ENCODE measurements at regions not wholly inside any gene's neighbourhood (a gene's known extent, or its start where the extent isn't known, plus 50 kb on each side); places are given as distances from the start of the nearest gene placed in this dataset.
"Not testable (repeated sequence)": the region's sequence is repeated elsewhere in the genome, so short reads cannot be mapped to it uniquely, and the experiment has no call there.

DNA sequence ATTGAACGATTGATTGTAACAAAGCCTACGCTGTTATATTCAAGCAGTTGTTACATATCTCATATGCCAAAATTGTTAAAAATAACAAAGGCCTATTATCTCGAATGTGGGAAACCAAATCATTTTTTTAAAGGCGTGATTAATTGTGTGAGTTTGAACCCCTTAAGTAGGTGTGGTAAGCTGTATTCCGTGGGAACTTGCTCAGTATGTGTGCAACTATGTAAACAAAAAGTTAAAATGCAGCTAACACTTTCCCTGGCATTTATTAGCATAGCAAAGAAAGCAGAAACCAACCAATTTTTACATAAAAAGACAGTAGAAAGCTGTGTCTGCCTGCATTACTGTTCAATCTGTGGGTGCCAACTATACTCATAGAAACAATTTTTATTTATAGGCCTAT lies 166.0 kb upstream of the HAND2 start:
- no peak for DNase-seq

DNA sequence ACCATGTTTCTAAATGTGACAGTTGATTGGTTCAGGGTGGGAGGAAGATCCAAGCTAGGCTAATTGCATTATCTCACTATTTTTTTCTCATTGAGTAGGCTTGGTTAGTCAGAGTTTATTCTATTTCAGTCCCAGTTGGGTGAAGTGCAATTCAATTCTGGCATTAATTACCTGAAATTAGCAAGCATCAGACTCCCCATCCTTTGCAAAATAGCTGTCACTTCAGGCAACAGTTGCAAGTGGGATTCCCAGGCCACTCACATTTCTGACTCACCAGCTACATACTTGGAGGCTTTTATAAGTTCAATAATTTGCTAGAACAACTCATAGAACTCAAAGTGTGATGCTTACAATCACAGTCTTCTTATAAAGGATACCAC lies 155.8 kb upstream of the HAND2 start:
- no peak for DNase-seq

DNA sequence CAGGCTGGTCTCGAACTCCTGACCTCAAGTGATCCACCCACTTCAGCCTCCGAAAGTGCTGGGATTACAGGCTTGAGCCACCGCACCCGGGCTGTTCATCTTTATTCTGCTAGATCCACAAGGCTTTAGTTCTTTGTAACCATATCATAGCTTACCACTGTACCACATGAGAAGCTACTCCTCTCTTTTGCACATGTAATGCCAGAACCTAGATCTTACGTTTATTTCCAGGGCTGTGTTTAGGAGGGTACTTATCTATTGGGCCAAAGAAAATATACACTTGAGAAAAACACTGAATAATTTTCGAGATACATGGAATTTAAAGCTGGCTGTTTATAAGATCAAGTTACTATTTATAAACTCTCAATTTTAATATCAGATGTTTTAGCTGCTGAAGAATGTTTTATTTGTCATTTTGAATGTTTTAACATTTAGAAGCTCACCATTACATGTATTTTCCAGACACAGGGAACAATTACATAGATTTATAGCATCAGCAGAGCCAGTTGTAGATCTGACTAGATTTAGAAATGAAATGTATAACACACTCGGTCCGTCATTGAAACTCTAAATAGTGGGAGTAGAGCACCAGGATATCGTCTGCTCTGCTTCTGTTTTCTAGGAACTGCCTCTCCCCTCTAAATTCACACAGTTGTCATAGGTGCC lies 155.3 kb upstream of the HAND2 start:
- DNase-seq = no peak

DNA sequence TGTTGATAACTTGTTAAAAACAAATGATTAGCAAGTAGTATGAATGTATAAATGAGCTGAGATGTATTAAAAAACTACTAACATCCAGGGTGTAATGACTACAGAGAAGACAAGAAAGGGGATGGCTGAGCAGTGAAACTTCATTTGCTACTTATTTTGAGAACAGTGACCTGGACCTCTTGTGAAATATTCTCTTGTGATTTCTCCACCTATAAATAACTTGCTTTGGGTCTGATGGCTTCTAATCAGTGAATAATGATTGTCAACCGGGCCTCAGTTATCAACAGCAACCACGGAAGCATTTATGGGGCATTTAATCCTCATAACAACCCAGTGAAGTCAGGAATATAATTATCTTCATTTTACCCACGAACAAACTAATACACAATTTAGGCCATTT lies 154.2 kb upstream of the HAND2 start:
- DNase-seq = no peak

DNA sequence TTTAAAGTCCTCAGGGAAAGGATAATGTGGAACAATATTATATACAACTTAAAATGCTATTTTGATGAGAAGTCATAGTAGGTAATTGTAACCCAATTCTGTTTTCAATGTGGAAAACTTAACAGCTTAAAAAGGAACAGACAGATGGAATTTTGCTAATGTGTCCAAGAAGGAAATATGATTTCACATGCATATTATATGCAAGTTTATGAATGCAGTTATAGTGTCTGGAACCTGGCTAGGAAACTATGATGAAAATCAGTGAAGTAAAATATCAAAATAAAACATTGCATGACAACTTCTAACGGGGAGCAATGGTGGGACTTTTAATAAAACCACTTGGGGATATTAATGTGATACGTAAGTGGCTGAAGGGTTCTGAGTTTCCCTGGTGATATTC lies 152.6 kb upstream of the HAND2 start:
- no peak for DNase-seq

DNA sequence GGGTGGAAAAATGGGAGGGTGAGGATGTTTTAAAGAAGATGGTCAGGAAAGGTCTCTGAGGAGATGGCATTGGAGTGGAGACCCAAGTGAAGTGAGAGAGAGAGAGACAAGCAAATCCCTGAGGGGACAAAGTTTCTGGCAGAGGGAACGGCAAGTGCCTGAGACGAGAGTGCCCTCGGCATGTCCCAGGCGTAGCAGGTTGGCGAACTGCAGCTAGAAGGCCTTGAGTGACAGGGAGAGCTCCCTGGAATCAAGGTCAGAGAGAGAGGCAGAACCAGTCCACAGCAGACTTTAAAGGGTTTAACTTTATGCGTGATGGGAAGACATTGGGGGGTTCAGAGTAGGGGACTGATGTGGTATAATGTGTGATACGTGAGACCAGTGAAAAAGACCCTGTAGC lies 150.2 kb upstream of the HAND2 start:
- DNase-seq = no peak

DNA sequence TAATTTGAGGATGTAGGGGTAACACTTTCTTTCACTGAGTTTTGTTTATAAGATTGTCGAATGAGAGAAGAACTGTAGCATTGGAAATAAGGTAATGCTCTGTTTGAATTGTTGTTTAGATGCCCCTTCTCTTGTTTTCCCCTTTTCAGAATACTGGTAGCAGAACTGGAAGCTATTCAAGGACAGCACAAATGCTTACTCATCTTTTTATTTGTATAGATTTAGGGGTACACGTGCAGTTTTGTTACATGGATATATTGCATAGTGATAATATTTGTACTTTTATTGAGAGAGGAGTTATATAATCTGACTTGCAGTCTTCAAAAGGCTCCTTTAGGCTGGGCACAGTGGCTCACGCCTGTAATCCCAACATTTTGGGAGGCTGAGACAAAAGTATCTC lies 145.4 kb upstream of the HAND2 start:
- DNase-seq = no peak

DNA sequence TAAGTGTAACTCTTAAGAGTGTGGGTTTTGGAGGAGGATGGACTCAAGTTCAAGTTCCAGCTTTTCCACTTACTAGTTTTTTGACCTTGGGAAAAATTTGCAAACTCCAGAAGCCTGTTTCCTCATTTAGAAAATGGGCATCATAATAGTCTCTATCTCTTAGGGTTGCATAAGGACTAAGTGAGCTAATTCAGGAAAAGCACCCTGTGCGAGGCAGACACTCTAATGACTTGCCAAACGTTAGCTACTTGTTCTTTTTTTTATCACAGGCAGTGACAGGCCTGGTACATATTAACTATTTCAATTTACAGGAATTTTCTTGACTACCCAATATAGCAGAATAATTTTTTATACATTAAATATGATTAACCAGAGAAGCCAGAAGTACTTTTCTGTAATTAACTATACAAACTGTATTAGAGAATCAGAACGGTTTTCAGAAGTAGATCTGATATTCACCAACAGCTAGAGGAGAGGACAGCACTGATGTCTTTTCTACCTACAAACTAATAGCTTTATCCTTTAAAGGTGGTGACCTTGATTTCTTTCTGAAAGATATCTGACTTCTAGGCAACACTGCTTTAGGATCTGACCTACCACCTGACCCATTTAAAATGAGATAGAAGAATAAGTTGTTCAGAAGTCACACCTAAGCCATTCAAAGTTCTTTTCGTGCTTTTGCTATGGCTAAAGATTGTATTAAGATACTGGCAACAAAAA lies 139.6 kb upstream of the HAND2 start:
- DNase-seq = no peak

DNA sequence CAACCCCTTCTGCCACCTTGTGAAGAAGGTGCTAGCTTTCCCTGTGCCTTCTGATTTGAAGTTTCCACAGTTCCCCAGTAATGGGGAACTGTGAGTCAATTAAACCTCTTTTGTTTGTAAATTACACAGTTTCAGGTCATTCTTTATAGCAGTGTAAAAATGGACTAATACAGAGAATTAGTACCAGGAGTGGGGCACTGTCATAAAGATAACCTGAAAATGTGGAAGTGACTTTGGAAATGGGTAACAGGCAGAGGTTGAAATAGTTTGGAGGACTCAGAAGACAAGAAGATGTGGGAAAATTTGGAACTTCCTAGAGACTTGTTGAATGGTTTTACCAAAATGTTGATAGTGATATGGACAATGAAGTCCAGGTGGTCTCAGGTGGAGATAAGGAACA lies 131.0 kb upstream of the HAND2 start:
- DNase-seq = no peak

DNA sequence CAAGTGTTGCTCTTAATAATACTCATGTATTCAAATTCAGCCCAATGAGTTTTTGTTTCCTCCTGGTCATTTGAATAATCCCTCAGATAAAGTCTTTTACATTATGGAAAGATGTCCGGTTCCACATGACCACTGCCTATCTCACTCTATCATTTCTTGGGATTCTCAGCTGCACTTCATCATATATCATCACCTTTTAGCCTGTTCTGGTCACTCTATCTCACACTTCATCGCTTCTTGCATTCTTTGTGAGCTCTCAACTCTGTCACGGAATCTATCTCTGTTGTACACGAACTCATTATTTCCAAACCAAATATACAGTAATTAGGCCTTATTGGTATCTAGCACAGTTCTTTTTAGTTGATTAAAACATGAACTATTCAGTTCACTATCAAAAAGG lies 126.9 kb upstream of the HAND2 start:
- no peak for DNase-seq

DNA sequence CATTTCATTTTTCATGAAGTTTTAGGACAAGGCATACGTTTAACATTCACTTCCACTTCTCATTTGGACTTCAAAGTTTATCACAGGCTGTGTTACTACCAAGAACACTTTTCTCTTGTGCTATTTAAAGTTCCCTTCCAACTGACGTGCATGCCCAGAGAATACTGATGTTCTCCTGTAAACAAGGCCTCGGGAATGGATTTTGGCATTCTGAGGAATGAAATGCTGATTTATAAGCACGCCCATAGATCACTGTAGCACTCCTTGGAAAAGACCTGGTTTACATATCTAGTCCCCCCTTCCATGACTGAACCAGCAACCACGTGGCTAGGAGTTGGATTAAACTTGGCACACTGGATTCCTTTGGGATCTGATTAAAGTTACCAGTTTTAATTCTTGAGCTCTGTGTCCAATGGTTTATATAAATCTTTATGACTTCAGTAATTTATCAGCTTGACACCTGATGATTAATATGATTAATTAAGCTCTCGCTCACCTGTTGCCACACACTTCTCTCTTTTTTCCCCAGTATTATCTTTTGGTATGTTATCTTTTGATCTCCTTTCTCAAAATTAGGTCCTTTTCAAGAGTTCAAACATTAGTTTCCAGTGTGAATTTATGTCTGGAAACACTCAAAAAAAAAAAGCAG lies 122.4 kb upstream of the HAND2 start:
- no peak for DNase-seq

DNA sequence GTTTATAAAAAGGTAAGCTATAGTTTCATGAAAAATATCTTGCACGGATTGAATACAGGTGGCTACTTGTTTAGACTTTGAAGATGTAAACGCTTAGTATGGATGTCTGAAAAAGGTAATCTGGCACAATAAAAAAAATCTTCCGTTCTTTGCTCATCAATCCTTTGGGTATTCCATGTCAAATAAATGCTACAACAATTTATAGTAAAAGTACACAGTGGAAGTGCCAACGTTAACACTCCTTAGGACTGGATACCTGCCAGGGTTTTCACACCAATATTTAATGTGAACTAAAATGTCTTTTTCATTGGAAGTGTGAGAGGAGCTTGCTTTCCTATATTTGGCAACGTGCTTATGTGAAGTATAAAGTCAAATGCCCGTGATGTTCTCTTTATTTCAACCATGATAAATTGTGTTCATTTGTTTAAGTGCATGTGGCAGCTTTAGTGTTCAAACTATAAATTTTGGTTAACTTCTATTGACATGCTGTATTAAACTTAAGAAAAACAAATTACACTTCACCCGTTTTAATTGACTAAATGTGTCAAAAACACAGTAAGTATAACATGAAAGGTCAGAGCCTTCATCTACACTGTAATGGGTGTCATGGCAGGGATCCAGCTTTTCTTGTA lies 121.7 kb upstream of the HAND2 start:
- no peak for DNase-seq

DNA sequence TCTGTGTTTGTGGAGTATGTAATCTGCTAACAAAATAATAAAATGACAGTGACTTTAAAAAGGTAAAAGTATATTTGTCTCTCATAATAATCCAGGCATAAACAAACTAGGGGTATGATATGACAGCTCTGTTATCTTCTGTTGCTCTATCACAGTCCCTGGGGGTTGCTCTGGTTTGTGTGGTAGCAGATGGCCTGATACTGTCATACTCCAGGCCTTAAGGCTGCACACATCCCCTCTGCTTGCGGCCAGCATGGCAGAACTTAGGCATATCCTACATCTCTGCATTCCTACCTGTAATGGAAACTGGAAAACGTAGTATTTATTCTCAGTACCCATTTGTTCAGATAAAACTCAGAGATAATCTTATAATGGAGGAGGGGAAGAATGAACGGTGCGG lies 117.9 kb upstream of the HAND2 start:
- DNase-seq = no peak

DNA sequence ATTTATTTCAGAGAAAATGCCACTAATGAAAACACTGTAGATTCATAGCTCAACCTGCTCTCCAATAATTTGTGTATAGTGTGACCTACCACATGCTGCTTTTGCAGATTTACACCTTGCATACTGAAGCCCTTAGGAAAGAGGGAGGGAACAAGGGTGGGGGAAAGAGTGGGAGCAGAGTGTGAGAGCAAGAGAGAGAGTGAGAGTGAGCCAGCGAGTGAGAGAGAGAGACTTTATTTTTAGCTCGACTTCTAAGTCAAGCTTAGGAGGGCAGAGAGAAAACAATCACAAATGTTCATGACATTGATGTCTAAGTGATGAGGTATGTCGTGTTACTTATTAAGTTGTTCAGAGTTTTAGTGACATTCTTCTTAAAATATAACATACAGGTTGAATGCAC lies 112.5 kb upstream of the HAND2 start:
- DNase-seq = no peak

DNA sequence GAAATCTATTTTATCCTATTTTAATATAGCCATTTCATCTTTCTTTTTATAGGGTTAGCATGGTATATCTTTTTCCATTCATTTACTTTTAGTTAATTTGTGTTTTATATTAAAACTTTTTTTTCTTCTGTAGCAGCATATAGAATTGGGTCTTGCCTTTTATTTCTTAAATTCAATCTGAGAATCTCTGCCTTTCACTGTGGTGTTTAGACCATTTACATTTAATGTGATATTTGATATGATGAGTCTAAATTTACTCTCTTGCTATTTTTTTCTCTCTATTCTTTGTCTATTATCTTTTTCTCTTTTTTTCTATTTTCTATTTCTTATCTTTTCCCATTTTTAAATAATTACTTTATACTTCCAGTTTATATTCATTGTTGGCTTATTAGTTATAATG lies 105.4 kb upstream of the HAND2 start:
- DNase-seq = no peak

DNA sequence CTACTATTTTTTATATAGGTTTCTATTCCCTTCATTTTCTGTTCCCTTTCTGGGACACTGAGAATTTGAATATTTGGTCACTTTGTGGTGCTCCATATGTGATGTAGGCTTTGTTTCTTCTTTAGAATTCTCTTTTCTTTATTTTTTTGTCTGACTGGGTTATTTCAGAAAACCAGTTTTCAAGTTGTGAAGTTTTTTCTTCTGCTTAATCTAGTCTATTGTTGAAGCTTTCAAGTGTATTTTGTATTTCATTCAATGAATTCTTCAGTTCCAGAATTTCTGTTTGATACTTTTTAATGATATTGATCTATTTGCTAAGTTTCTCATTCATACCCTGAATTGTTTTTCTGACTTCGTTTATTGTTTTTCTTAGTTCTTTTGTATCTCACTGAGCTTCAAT lies 96.2 kb upstream of the HAND2 start:
- DNase-seq = no peak

DNA sequence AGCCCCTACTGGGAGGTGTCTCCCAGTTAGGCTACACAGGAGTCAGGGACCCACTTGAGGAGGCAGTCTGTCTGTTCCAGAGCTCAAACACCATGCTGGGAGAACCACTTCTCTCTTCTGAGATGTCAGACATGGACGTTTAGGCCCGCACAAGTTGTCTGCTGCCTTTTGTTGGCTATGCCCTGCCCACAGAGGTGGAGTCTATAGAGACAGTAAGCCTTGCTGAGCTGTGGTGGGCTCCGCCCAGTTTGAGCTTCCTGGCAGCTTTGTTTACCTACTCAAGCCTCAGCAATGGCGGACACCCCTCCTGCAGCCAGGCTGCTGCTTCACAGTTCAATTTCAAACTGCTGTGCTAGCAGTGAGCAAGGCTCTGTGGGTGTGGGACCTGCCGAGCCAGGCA lies 88.6 kb upstream of the HAND2 start:
- not testable (repeated sequence) for DNase-seq

DNA sequence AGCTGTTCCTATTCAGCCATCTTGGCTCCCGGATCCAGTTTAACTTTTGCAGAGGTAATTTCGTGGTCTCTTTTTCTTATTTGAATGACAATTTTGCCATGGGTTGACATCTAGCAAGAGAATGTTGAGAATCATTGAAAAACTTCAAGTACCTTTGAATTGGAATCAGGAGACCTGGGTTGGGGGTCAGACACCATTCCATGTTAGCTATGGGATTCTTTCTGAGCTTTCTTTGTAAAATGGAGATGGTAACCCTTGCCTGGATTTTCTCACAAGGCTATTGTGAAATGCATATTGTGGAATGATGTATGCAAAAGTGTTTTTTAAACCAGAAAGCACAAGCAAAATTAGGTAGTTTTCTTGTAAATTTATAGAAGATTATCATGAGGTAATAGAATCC lies 79.1 kb upstream of the HAND2 start:
- no peak for DNase-seq

DNA sequence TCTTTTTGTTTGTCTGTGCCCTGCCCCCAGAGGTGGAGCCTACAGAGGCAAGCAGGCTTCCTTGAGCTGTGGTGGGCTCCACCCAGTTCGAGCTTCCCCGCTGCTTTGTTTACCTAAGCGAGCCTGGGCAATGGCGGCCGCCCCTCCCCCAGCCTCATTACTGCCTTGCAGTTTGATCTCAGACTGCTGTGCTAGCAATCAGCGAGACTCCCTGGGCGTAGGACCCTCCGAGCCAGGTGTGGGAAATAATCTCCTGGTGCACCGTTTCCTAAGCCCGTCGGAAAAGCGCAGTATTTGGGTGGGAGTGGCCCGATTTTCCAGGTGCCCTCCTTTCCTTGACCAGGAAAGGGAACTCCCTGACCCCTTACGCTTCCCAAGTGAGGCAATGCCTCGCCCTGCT lies 78.6 kb upstream of the HAND2 start:
- not testable (repeated sequence) for DNase-seq

DNA sequence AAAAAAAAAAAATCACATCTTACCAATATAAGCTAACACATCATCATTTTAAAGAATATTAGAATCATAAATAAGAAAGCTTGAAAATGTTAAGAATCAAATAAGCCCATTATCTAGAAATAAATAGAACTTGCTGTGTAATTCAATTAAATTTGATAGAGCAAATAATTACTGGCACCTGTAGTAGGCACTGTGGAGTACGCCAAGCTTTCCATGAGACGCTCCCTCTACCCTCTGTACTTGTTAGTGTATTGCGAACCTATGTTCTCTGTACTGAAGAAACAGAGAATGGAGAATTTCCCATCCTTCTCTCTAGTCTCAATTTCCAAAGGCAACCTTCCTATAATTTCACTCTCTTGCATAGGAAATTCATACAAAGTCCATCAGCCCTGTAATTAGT lies 61.7 kb upstream of the HAND2 start:
- DNase-seq = no peak

DNA sequence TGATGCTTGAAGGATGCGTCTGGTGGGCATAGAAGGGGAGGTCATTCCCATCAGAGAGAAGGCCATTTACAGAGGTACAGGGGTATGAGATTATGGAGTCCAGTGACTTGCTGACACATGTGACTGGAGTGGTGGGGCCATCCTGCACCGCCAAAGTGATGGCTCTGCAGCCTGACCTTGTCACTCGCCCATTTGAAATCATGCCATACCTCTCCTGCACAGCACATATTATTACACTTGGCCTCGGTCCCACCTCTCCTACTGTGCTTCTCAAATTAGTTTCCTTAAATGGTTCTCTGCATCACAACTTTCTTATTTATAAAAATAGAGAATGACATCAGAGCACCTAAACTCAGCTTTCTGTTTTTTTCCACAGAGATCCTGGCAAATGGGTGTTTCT lies 60.7 kb upstream of the HAND2 start:
- no peak for DNase-seq

DNA sequence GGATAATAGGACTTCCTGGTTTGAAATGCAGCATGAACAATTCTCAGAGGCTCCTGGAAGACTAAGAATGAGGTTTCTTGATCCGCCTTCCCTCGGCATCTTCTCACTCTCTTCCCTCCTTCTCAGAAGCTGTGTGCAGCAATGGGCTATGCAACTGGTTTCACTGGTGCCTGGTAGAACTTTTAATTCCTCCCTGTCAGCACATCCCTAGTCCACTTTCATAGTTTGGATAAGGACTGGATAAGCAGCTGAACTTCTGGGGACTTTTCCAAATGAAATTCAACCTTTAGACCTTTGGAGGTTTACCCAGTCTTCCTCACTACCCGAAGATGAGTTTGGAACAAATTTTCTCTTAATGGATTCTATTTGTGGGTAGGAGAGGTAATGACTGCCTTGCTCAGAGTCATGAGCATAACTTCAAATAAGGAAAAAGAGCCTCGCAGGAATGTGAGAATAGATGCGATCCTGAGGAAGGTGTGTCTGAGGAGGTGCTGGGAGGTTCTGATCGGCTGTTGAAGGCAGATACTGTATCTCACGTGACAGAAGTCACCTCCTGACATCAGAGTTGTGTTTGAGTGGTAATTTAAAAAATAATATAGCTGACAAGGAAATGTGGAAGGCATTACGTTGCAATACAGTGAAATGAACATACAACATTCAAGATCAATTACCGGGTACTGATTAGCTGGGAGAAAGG lies 56.0 kb upstream of the HAND2 start:
- DNase-seq = no peak

DNA sequence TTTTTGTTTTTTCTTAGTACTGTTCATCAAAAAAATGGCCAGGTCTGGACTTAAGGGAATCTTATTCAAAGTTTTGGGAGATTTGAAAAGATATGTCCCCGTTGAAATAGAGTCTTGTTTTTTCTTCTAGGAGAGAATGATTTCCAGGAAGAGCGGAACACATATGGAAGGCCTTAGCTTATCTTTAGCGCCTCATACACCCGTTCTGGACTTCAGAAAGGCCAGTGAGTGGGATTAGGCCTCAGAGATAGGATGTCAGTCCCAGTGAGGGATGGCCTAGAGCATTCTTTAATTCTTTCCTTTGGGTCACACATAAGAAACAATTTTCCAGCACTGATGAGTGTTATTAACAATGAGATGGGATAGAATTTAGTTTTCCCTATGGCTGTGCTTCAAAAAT lies 54.5 kb upstream of the HAND2 start:
- DNase-seq = no peak
